ENCODE measurements at regions not wholly inside any gene's neighbourhood (a gene's known extent, or its start where the extent isn't known, plus 50 kb on each side); places are given as distances from the start of the nearest gene placed in this dataset.

DNA sequence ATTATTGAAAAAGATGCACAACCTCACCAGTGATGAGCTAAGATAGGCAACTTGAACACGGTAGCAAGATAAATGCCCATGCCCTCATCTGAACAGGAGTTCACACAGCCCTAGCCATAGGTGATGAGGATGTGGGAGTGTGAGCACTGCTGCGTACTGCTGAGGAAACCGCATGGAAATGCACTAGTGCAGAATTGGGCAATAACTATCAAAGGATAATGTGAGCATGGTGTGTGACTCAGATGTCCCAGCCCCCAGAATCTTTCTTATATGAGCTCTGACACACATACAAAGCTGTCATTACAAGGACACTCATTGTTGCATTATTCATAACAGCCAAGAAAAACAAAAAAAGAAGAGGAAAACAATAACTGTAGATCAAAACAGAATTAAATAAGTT is 521.2 kb downstream of the IRX1 start:
- TF ChIP-seq, protein P1, sequence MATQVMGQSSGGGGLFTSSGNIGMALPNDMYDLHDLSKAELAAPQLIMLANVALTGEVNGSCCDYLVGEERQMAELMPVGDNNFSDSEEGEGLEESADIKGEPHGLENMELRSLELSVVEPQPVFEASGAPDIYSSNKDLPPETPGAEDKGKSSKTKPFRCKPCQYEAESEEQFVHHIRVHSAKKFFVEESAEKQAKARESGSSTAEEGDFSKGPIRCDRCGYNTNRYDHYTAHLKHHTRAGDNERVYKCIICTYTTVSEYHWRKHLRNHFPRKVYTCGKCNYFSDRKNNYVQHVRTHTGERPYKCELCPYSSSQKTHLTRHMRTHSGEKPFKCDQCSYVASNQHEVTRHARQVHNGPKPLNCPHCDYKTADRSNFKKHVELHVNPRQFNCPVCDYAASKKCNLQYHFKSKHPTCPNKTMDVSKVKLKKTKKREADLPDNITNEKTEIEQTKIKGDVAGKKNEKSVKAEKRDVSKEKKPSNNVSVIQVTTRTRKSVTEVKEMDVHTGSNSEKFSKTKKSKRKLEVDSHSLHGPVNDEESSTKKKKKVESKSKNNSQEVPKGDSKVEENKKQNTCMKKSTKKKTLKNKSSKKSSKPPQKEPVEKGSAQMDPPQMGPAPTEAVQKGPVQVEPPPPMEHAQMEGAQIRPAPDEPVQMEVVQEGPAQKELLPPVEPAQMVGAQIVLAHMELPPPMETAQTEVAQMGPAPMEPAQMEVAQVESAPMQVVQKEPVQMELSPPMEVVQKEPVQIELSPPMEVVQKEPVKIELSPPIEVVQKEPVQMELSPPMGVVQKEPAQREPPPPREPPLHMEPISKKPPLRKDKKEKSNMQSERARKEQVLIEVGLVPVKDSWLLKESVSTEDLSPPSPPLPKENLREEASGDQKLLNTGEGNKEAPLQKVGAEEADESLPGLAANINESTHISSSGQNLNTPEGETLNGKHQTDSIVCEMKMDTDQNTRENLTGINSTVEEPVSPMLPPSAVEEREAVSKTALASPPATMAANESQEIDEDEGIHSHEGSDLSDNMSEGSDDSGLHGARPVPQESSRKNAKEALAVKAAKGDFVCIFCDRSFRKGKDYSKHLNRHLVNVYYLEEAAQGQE (IDR thresholded peaks at IDR 0.05; ENCODE audit: unreplicated experiment), result no peak
- TF ChIP-seq CREB1 (CRISPR knock-in tag; IDR thresholded peaks at IDR 0.05; ENCODE audit: low read depth), result no peak
- no peak for TF ChIP-seq CTCF (conservative IDR thresholded peaks at IDR 0.05; ENCODE audit: low read depth in 2 of 2)
- no peak for TF ChIP-seq EZH2 (IDR thresholded peaks at IDR 0.05; ENCODE audit: low read depth, unreplicated experiment)
- TF ChIP-seq, protein P2, sequence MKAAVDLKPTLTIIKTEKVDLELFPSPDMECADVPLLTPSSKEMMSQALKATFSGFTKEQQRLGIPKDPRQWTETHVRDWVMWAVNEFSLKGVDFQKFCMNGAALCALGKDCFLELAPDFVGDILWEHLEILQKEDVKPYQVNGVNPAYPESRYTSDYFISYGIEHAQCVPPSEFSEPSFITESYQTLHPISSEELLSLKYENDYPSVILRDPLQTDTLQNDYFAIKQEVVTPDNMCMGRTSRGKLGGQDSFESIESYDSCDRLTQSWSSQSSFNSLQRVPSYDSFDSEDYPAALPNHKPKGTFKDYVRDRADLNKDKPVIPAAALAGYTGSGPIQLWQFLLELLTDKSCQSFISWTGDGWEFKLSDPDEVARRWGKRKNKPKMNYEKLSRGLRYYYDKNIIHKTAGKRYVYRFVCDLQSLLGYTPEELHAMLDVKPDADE (IDR thresholded peaks at IDR 0.05), result no peak

Data from GM23338 (cell line).